MM.1S (cell line): ENCODE measurements at regions not wholly inside any gene's neighbourhood (a gene's known extent, or its start where the extent isn't known, plus 50 kb on each side); places are given as distances from the start of the nearest gene placed in this dataset.

Experiments used
- EZH2 ChIP-seq: fragments of 300-600 bp; sonication (generic); optimal IDR thresholded peaks from 2 replicates; pipeline ENCODE3; 2017; ENCODE audit warnings: low read depth, mild to moderate bottlenecking, antibody characterized with exemption, low read length, mixed read lengths
- EZH2phosphoT487 ChIP-seq: fragments of 300-600 bp; sonication (generic); IDR thresholded peaks from 2 replicates; pipeline ENCODE4 v1.6.1; 2018; ENCODE audit warnings: antibody characterized with exemption, low read length
- TF ChIP-seq, protein P1 (sequence below): fragments of 300-600 bp; sonication (generic); IDR thresholded peaks from 2 replicates; pipeline ENCODE4 v1.5.1; 2016; ENCODE audit warnings: antibody characterized with exemption, low read length, mixed read lengths

DNA sequence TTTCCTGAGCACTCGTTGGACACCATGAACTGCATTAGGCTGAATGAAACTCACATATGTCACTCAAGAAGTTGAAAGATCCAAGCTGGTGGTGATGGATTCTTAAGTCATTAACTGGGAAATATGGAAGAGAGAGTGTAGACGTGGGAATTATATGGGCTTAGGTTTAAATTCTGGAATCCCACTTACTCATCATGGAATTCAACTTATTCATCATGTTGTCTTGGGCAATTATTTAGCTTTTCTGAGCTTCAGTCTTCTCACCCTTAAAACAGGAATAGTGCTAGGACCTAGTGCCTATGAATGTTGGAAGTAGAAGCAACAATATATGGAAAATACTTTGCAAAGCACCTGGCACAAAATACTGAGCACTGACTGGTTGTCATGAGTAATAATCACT lies 292.4 kb upstream of the TBX3 start:
- TF ChIP-seq, protein P1, sequence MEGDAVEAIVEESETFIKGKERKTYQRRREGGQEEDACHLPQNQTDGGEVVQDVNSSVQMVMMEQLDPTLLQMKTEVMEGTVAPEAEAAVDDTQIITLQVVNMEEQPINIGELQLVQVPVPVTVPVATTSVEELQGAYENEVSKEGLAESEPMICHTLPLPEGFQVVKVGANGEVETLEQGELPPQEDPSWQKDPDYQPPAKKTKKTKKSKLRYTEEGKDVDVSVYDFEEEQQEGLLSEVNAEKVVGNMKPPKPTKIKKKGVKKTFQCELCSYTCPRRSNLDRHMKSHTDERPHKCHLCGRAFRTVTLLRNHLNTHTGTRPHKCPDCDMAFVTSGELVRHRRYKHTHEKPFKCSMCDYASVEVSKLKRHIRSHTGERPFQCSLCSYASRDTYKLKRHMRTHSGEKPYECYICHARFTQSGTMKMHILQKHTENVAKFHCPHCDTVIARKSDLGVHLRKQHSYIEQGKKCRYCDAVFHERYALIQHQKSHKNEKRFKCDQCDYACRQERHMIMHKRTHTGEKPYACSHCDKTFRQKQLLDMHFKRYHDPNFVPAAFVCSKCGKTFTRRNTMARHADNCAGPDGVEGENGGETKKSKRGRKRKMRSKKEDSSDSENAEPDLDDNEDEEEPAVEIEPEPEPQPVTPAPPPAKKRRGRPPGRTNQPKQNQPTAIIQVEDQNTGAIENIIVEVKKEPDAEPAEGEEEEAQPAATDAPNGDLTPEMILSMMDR: no peak
- no peak for TF ChIP-seq EZH2
- no peak for TF ChIP-seq EZH2phosphoT487
